Colonic mucosa (tissue), 4 donors: ENCODE measurements at regions not wholly inside any gene's neighbourhood (a gene's known extent, or its start where the extent isn't known, plus 50 kb on each side); places are given as distances from the start of the nearest gene placed in this dataset.

Source experiments
- DNase-seq: peaks from one replicate; pipeline ENCODE4 v3.0.0-alpha.2; 2020
- H3K27ac ChIP-seq: fragments of 200-600 bp; one replicate; pipeline ENCODE4 v1.8.0; 2021
- H3K27me3 ChIP-seq: fragments of 200-600 bp; one replicate; pipeline ENCODE4 v1.8.0; 2021
- H3K36me3 ChIP-seq: fragments of 200-600 bp; one replicate; pipeline ENCODE4 v1.8.0; 2021
- H3K4me1 ChIP-seq: fragments of 200-600 bp; one replicate; pipeline ENCODE4 v1.8.0; 2021; ENCODE audit warnings: mild to moderate bottlenecking
- H3K4me3 ChIP-seq: fragments of 200-600 bp; one replicate; pipeline ENCODE4 v1.8.0; 2021
- H3K9ac ChIP-seq, 2 donors: one replicate each; pipeline ENCODE4 v1.7.0; 2013; ENCODE audit warnings: control low read depth in 2 of 2, low read depth in 2 of 2, low read length in 2 of 2
- H3K9me3 ChIP-seq: fragments of 200-600 bp; one replicate; pipeline ENCODE4 v1.8.0; 2021
- intact Hi-C: fragments of 100-400 bp; cut with DNase I; formaldehyde crosslinking; loops from one replicate; pipeline ENCODE4 v1.14.1; 2022
- TF ChIP-seq, protein P1 (sequence below): fragments of 200-600 bp; IDR thresholded peaks from one replicate; pipeline ENCODE4 v1.8.0; 2022; ENCODE audit warnings: antibody characterized with exemption, mild to moderate bottlenecking
- donor health status: healthy.
- donor health status: DM: no; HTN: no; CAD: no.
- donor health status: DM: no; HTN: no; CAD: no.

DNA sequence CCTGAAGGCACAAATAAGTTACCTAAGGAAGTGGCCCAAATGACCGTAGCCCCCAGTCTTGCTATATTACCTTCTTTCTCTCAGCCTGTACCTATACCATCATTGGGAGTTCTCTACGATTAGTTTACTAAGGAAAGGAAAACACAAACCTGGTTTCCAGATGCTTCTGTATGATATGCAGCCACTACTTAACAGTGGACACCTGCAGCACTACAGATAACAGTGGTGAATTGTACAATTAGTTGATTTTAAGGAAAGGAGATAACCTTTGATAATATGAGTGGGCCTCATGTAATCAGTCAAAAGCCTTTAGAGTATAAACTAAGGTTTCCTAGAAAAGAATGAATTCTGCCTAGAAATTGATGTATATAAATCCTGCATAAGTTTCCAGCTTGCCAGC is 1157.4 kb downstream of the KCNT2 start:
- Histone ChIP-seq H3K27me3 (no peaks in the 10 kb centered on the region), H3K4me3 (no peak overlapping the region), H3K36me3 (no peaks in the 10 kb centered on the region), H3K9me3 (no peaks in the 10 kb centered on the region), H3K9ac (no peak overlapping the region), H3K27ac (no peak overlapping the region), H3K4me1 (no peaks in the 10 kb centered on the region)
- TF ChIP-seq, protein P1, sequence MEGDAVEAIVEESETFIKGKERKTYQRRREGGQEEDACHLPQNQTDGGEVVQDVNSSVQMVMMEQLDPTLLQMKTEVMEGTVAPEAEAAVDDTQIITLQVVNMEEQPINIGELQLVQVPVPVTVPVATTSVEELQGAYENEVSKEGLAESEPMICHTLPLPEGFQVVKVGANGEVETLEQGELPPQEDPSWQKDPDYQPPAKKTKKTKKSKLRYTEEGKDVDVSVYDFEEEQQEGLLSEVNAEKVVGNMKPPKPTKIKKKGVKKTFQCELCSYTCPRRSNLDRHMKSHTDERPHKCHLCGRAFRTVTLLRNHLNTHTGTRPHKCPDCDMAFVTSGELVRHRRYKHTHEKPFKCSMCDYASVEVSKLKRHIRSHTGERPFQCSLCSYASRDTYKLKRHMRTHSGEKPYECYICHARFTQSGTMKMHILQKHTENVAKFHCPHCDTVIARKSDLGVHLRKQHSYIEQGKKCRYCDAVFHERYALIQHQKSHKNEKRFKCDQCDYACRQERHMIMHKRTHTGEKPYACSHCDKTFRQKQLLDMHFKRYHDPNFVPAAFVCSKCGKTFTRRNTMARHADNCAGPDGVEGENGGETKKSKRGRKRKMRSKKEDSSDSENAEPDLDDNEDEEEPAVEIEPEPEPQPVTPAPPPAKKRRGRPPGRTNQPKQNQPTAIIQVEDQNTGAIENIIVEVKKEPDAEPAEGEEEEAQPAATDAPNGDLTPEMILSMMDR: no peak
- no peak for DNase-seq
- intact Hi-C loops: no loop called here

DNA sequence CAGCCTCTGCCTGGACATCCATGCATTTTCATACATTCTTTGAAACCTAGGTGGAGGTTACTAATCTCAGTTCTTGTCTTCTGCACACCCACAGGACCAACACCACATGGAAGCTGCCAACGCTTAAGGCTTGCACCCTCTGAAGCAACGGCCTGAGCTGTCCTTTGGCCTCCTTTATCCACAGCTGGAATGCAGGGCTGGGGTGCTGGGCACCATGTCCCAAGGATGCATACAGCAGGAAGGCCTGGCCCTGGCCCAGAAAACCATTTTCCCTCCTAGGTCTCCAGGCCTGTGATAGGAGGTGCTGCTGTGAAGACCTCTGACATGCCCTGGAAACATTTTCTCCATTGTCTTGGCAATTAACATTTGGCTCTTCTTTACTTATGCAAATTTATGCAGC is 1168.6 kb downstream of the KCNT2 start:
- Histone ChIP-seq H3K4me1 (no peaks in the 10 kb centered on the region), H3K9ac (no peak overlapping the region), H3K27me3 (no peaks in the 10 kb centered on the region), H3K27ac (no peak overlapping the region), H3K9me3 (no peaks in the 10 kb centered on the region), H3K36me3 (no peaks in the 10 kb centered on the region), H3K4me3 (no peak overlapping the region)
- DNase-seq: no peak
- TF ChIP-seq, protein P1: no peak
- intact Hi-C loops: no loop called here

DNA sequence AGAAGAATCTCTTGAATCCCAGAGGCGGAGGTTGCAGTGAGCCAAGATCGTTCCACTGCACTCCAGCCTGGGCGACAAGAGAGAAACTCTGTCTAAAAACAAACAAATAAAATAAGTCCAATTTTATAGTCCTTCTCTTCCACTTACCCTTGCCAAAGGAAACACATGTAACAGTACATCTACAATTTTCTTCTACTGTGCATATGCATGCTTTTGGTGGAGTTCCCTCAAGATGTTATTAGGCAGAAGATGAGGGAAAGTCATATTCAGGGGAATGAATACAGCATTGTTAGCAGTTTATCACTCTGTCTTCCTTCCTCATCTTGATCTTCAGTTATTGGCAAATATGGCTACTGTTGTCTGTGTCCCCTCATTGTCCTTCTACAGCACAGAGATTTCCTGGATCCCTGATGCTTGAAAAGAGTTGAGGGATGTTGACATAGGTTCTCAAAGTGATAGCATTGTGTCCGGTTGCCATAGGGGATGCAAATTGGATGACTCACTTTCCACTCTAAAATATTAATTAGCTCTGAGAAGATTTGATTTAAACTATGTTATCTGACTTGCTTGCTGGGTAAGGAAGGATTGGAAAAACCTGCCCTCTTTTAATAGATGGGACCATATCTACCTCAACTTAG is 1173.6 kb downstream of the KCNT2 start:
- Histone ChIP-seq H3K27me3 (no peaks in the 10 kb centered on the region), H3K27ac (no peak overlapping the region), H3K4me3 (no peak overlapping the region), H3K9me3 (no peaks in the 10 kb centered on the region), H3K36me3 (no peaks in the 10 kb centered on the region), H3K9ac (no peak overlapping the region), H3K4me1 (no peaks in the 10 kb centered on the region)
- no peak for DNase-seq
- intact Hi-C loops: no loop called here
- TF ChIP-seq, protein P1: no peak

DNA sequence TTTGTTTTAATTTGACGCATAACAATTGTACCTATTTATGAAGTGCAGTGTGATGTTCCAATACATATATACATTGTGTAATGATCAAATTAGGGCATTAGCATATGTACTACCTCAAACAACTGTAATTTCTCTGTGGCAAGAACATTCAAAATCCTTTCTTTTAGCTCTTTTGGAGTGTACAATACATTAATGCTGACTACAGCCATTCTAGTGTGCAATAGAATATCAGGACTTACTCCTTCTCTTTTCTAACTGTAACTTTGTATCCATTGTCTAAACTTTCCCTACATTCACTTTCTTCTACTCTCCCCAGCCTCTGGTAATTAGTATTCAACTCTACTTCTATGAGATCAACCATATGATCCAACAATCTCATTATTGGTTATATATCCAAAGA is 1177.4 kb downstream of the KCNT2 start:
- Histone ChIP-seq H3K4me3 (no peak overlapping the region), H3K4me1 (no peaks in the 10 kb centered on the region), H3K9me3 (no peaks in the 10 kb centered on the region), H3K9ac (no peak overlapping the region), H3K27me3 (no peaks in the 10 kb centered on the region), H3K36me3 (no peaks in the 10 kb centered on the region), H3K27ac (no peak overlapping the region)
- intact Hi-C loops: no loop called here
- TF ChIP-seq, protein P1: no peak
- DNase-seq: no peak

DNA sequence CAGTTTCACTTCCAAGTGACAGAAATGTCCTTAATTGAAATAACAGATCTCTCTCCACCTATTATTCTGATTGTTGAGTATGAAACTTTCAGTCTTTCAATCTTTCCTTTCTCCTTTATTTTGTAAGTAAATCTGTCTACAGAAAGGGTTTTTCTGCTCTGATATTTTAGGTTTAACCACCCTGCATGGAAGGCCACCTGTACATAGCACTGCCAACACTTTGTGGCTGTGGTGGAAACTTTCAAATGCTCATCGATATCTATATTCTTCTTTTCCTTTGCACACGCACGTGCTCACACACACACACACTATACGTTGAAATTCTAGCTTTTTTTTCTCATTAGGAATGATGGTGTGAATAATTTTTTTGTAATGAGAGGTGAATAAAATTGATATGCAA is 1179.3 kb downstream of the KCNT2 start:
- Histone ChIP-seq H3K4me3 (no peak overlapping the region), H3K36me3 (no peaks in the 10 kb centered on the region), H3K27ac (no peak overlapping the region), H3K9ac (no peak overlapping the region), H3K9me3 (no peaks in the 10 kb centered on the region), H3K4me1 (no peaks in the 10 kb centered on the region), H3K27me3 (no peaks in the 10 kb centered on the region)
- no peak for DNase-seq
- TF ChIP-seq, protein P1: no peak
- intact Hi-C loops: no loop called here
